SK-N-SH treated with all-trans-retinoic acid at 6 μM for 48 hours (cell line): ENCODE measurements at regions not wholly inside any gene's neighbourhood (a gene's known extent, or its start where the extent isn't known, plus 50 kb on each side); places are given as distances from the start of the nearest gene placed in this dataset.
A peak's percentile ranks its signal among the peaks of the same experiment; 100 is the strongest.

Experiments used
- ATAC-seq: fragments of 200-7000 bp; cut with Tn5 transposase; 3 replicates; pipeline ENCODE4 v1.9.1; 2020; ENCODE audit warnings: mild to moderate bottlenecking, moderate library complexity
- ARNTL ChIP-seq: fragments of 450-650 bp; formaldehyde crosslinking; IDR thresholded peaks from 2 replicates; pipeline ENCODE4 v1.5.0; 2020; ENCODE audit warnings: low read depth, mild to moderate bottlenecking, moderate library complexity, borderline replicate concordance
- BACH2 ChIP-seq: fragments of 250-450 bp; sonication (Bioruptor Pico); IDR thresholded peaks from 2 replicates; pipeline ENCODE4 v1.9.0; 2021; ENCODE audit warnings: mild to moderate bottlenecking, borderline replicate concordance
- CREB5 ChIP-seq: fragments of 250-450 bp; sonication (Bioruptor Pico); IDR thresholded peaks from 2 replicates; pipeline ENCODE4 v1.5.1; 2020; ENCODE audit warnings: low read depth, mild to moderate bottlenecking, moderate library complexity
- CSDC2 ChIP-seq: fragments of 250-450 bp; sonication (Bioruptor Pico); IDR thresholded peaks from 2 replicates; pipeline ENCODE4 v1.5.0; 2020; ENCODE audit warnings: mild to moderate bottlenecking, moderate library complexity
- CSRNP3 ChIP-seq: fragments of 250-450 bp; sonication (Bioruptor Pico); IDR thresholded peaks from 2 replicates; pipeline ENCODE4 v1.5.1; 2021; ENCODE audit warnings: mild to moderate bottlenecking, moderate library complexity
- ESRRG ChIP-seq: fragments of 250-450 bp; sonication (Bioruptor Pico); IDR thresholded peaks from 2 replicates; pipeline ENCODE4 v1.6.1; 2021; ENCODE audit warnings: mild to moderate bottlenecking
- GLIS3 ChIP-seq: fragments of 250-450 bp; sonication (Bioruptor Pico); IDR thresholded peaks from 2 replicates; pipeline ENCODE4 v1.5.0; 2020; ENCODE audit warnings: mild to moderate bottlenecking, moderate library complexity
- ISL1 ChIP-seq: fragments of 250-450 bp; sonication (Bioruptor Pico); IDR thresholded peaks from 2 replicates; pipeline ENCODE4 v2.1.2; 2022; ENCODE audit warnings: mild to moderate bottlenecking, moderate library complexity
- PATZ1 ChIP-seq: fragments of 250-450 bp; sonication (Bioruptor Pico); IDR thresholded peaks from 2 replicates; pipeline ENCODE4 v1.8.0; 2020; ENCODE audit warnings: mild to moderate bottlenecking, moderate library complexity, borderline replicate concordance
- POU6F1 ChIP-seq: fragments of 250-450 bp; sonication (Bioruptor Pico); IDR thresholded peaks from 2 replicates; pipeline ENCODE4 v1.8.0; 2021; ENCODE audit warnings: low read depth, mild to moderate bottlenecking, moderate library complexity, borderline replicate concordance
- RARB ChIP-seq: fragments of 250-450 bp; sonication (Bioruptor Pico); IDR thresholded peaks from 2 replicates; pipeline ENCODE4 v1.8.0; 2021; ENCODE audit warnings: mild to moderate bottlenecking, moderate library complexity
- SNAI2 ChIP-seq: fragments of 250-450 bp; sonication (Bioruptor Pico); IDR thresholded peaks from 2 replicates; pipeline ENCODE4 v1.5.0; 2020; ENCODE audit warnings: mild to moderate bottlenecking, moderate library complexity
- TCF4 ChIP-seq: fragments of 250-450 bp; sonication (Bioruptor Pico); IDR thresholded peaks from 2 replicates; pipeline ENCODE4 v1.8.0; 2021; ENCODE audit warnings: mild to moderate bottlenecking, moderate library complexity, borderline replicate concordance
- TOX ChIP-seq: fragments of 250-450 bp; sonication (Bioruptor Pico); IDR thresholded peaks from 2 replicates; pipeline ENCODE4 v1.8.0; 2021; ENCODE audit warnings: mild to moderate bottlenecking, moderate library complexity, borderline replicate concordance
- TSHZ2 ChIP-seq: fragments of 250-450 bp; sonication (Bioruptor Pico); IDR thresholded peaks from 2 replicates; pipeline ENCODE4 v1.5.0; 2020; ENCODE audit warnings: mild to moderate bottlenecking, moderate library complexity
- ZC3H10 ChIP-seq: fragments of 250-450 bp; sonication (Bioruptor Pico); IDR thresholded peaks from 2 replicates; pipeline ENCODE4 v1.5.1; 2021; ENCODE audit warnings: mild to moderate bottlenecking, moderate library complexity
- ZFP3 ChIP-seq: fragments of 250-450 bp; sonication (Bioruptor Pico); IDR thresholded peaks from 2 replicates; pipeline ENCODE4 v1.5.0; 2020; ENCODE audit warnings: mild to moderate bottlenecking, moderate library complexity
- ZFP30 ChIP-seq: fragments of 450-650 bp; formaldehyde crosslinking; IDR thresholded peaks from 2 replicates; pipeline ENCODE4 v1.5.0; 2022; ENCODE audit warnings: mild to moderate bottlenecking, moderate library complexity
- ZNF565 ChIP-seq: fragments of 450-650 bp; formaldehyde crosslinking; conservative IDR thresholded peaks from 2 replicates; pipeline ENCODE4 v1.5.0; 2020; ENCODE audit warnings: low read depth, mild to moderate bottlenecking, moderate library complexity
- ZNF70 ChIP-seq: fragments of 450-650 bp; formaldehyde crosslinking; IDR thresholded peaks from 2 replicates; pipeline ENCODE4 v1.5.0; 2020; ENCODE audit warnings: mild to moderate bottlenecking, moderate library complexity
- ZNF8 ChIP-seq: fragments of 450-650 bp; formaldehyde crosslinking; IDR thresholded peaks from 2 replicates; pipeline ENCODE4 v1.5.0; 2020; ENCODE audit warnings: mild to moderate bottlenecking, moderate library complexity

- no peak for TF ChIP-seq ZFP30 (CRISPR knock-in tag)
- TF ChIP-seq, all 23 proteins: peak for 0
Observed at GRCh38 chr2:174664084-174664759, 66.6 kb upstream of the WIPF1 start (continued).

GRCh38 chr2:174663550-174663949 lies 65.9 kb upstream of the WIPF1 start:
- ATAC-seq: peak; percentile 96
- TF ChIP-seq BACH2 (no peak), CSRNP3 (CRISPR knock-in tag) (no peak), ZNF565 (no peak), ESRRG (no peak), POU6F1 (CRISPR knock-in tag) (no peak), RARB (CRISPR knock-in tag) (no peak), SNAI2 (CRISPR knock-in tag) (no peak), CSDC2 (CRISPR knock-in tag) (no peak), ISL1 (CRISPR knock-in tag) (0 out of 2 replicates have a peak, but pooled peaks have one; percentile 11), TCF4 (CRISPR knock-in tag) (peak; percentile 82), ZNF8 (peak; percentile 56), ZNF70 (CRISPR knock-in tag) (no peak), ZFP30 (CRISPR knock-in tag) (peak; percentile 47; the same call in 1 of the 2 replicates), CREB5 (CRISPR knock-in tag) (no peak), ARNTL (CRISPR knock-in tag) (no peak), TSHZ2 (CRISPR knock-in tag) (0 out of 2 replicates have a peak, but pooled peaks have one; percentile 37)

- TF ChIP-seq CSRNP3 (CRISPR knock-in tag): no peak
- no peak for TF ChIP-seq CREB5 (CRISPR knock-in tag)
- TF ChIP-seq BACH2: no peak
- TF ChIP-seq PATZ1 (CRISPR knock-in tag): no peak
- no peak for TF ChIP-seq TCF4 (CRISPR knock-in tag)
- TF ChIP-seq ZFP3 (CRISPR knock-in tag): no peak
- no peak for TF ChIP-seq ZC3H10 (CRISPR knock-in tag)
- TF ChIP-seq ZNF8: no peak
- no peak for TF ChIP-seq GLIS3
- TF ChIP-seq ISL1 (CRISPR knock-in tag): no peak
- no peak for TF ChIP-seq ZNF70 (CRISPR knock-in tag)
- TF ChIP-seq TOX (CRISPR knock-in tag): no peak
- no peak for TF ChIP-seq TSHZ2 (CRISPR knock-in tag)
- no peak for TF ChIP-seq ESRRG
- TF ChIP-seq CSDC2 (CRISPR knock-in tag): no peak
- no peak for ATAC-seq
Observed at GRCh38 chr2:174662859-174663258, 65.3 kb upstream of the WIPF1 start.
